ENCODE measurements at regions not wholly inside any gene's neighbourhood (a gene's known extent, or its start where the extent isn't known, plus 50 kb on each side); places are given as distances from the start of the nearest gene placed in this dataset.

GRCh38 chr3:94737116-94737515, 674.3 kb downstream of the NSUN3 start:
- H3K18ac ChIP-seq (ENCODE audit: extremely low read depth, low read length), result no peak overlapping the region
- WGBS, 2 experiments (ENCODE audit: extremely low coverage in 1 of 2, insufficient coverage in 1 of 2, insufficient read length in 1 of 2, insufficient replicate concordance in 2 of 2, low coverage in 1 of 2, low lambda C conversion rate in 2 of 2, missing lambda C conversion rate in 1 of 2), result 98% methylated on average over 2 of the region's 2 CpGs; no CpG with 5 or more reads in 1 of the 2 experiments
- FAIRE-seq (no peak), DNase-seq (ENCODE audit: low read depth in 1 of 2, low spot score in 2 of 2) (no peak)
- no peaks in the 10 kb centered on the region for H3K27me3 ChIP-seq (replicated peaks in 1 of 4; ENCODE audit: control insufficient read depth in 3 of 4, extremely low read depth in 1 of 4, insufficient read depth in 3 of 4, low read length in 3 of 4)
- H2BK20ac ChIP-seq (ENCODE audit: low read length), result no peak overlapping the region
- ChIA-PET CTCF (ENCODE audit: partially characterized antibody) (no interaction called here), POLR2A (ENCODE audit: partially characterized antibody) (no interaction called here)
- no peaks in the 10 kb centered on the region for H3K36me3 ChIP-seq (ENCODE audit: control insufficient read depth in 2 of 4, insufficient read depth in 4 of 4, low read length in 3 of 4)
- H4K8ac ChIP-seq (ENCODE audit: extremely low read depth, insufficient read depth, low read length), result no peak overlapping the region
- H3K4me3 ChIP-seq (ENCODE audit: extremely low read depth in 1 of 4, insufficient read depth in 2 of 4, low read depth in 3 of 4, low read length in 4 of 4), result no peak overlapping the region
- no peak overlapping the region for H2AFZ ChIP-seq (ENCODE audit: low read length)
- H3K9ac ChIP-seq (replicated peaks in 1 of 4; ENCODE audit: extremely low read depth in 1 of 4, low read depth in 3 of 4, low read length in 3 of 4), result no peak overlapping the region
- TF ChIP-seq ZNF274 (IDR thresholded peaks at IDR 0.05; ENCODE audit: borderline replicate concordance, extremely low read depth, low read length), result no peak
- no peak for TF ChIP-seq GABPA (IDR thresholded peaks at IDR 0.05; ENCODE audit: borderline replicate concordance, insufficient read depth, low read length)
- TF ChIP-seq CBX5 (IDR thresholded peaks at IDR 0.05; ENCODE audit: low read depth, low read length), result no peak
- TF ChIP-seq CBX8 (IDR thresholded peaks at IDR 0.05; ENCODE audit: borderline replicate concordance, low read depth, low read length), result no peak
- no peak for TF ChIP-seq RFX5 (IDR thresholded peaks at IDR 0.05; ENCODE audit: borderline replicate concordance, low read depth, low read length)
- no peak for TF ChIP-seq NRF1 (IDR thresholded peaks at IDR 0.05; ENCODE audit: low read depth, low read length)
- TF ChIP-seq BACH1 (IDR thresholded peaks at IDR 0.05; ENCODE audit: low read length), result no peak
- TF ChIP-seq JUN (IDR thresholded peaks at IDR 0.05; ENCODE audit: low read depth, low read length), result no peak
- no peak for TF ChIP-seq CEBPB (IDR thresholded peaks at IDR 0.05; ENCODE audit: low read depth, low read length)
- no peak for TF ChIP-seq CHD2 (IDR thresholded peaks at IDR 0.05; ENCODE audit: low read length)
- no peak for TF ChIP-seq CREB1 (IDR thresholded peaks at IDR 0.05)
- TF ChIP-seq GTF2F1 (IDR thresholded peaks at IDR 0.05; ENCODE audit: borderline replicate concordance, low read depth, low read length), result no peak
- no peak for TF ChIP-seq TEAD4 (IDR thresholded peaks at IDR 0.05; ENCODE audit: low read depth, low read length)
- no peak for TF ChIP-seq TAF1 (IDR thresholded peaks at IDR 0.05; ENCODE audit: low read depth, low read length)
- no peak for TF ChIP-seq MAFK (IDR thresholded peaks at IDR 0.05; ENCODE audit: low read depth, low read length)
- no peak for TF ChIP-seq POLR2AphosphoS5 (IDR thresholded peaks at IDR 0.05; ENCODE audit: low read depth, low read length)
- TF ChIP-seq SP2 (IDR thresholded peaks at IDR 0.05; ENCODE audit: low read length), result no peak
- H3K4me2 ChIP-seq (ENCODE audit: insufficient read depth in 1 of 2, low read depth in 2 of 2, low read length in 2 of 2), result no peak overlapping the region
- H2AK5ac ChIP-seq (ENCODE audit: low read depth, low read length), result no peak overlapping the region
- H3K56ac ChIP-seq (replicated peaks; ENCODE audit: insufficient read length, low read depth, low read length), result no peak overlapping the region
- no peak overlapping the region for H3K4ac ChIP-seq (replicated peaks; ENCODE audit: insufficient read length, low read depth, low read length)
- H3K9me3 ChIP-seq (ENCODE audit: insufficient read depth in 2 of 2, low read depth in 1 of 2, low read length in 1 of 2), result no peaks in the 10 kb centered on the region
- no peak overlapping the region for H4K91ac ChIP-seq (replicated peaks; ENCODE audit: insufficient read length, low read length)
- H2BK120ac ChIP-seq (replicated peaks; ENCODE audit: low read depth, low read length), result no peak overlapping the region
- no peaks in the 10 kb centered on the region for H3K23me2 ChIP-seq (ENCODE audit: low read depth, low read length)
- no peak overlapping the region for H2BK5ac ChIP-seq (ENCODE audit: low read depth, low read length)
- H3K27ac ChIP-seq (ENCODE audit: low read depth, low read length), result no peak overlapping the region
- H2BK15ac ChIP-seq (ENCODE audit: low read length), result no peak overlapping the region
- no peak overlapping the region for H2BK12ac ChIP-seq (ENCODE audit: low read depth, low read length)
- no peak overlapping the region for H4K5ac ChIP-seq (ENCODE audit: insufficient read length, low read depth, low read length)
- H3K14ac ChIP-seq (ENCODE audit: insufficient read length), result no peak overlapping the region
- no peak overlapping the region for H3K23ac ChIP-seq (ENCODE audit: insufficient read length)
- no peaks in the 10 kb centered on the region for H3K4me1 ChIP-seq (replicated peaks in 1 of 4; ENCODE audit: control insufficient read depth in 3 of 4, insufficient read depth in 4 of 4, low read length in 3 of 4)
- no peaks in the 10 kb centered on the region for H4K20me1 ChIP-seq (replicated peaks in 1 of 2; ENCODE audit: control insufficient read depth in 1 of 2, insufficient read depth in 2 of 2, low read length in 2 of 2)
- H3K79me2 ChIP-seq (ENCODE audit: control insufficient read depth in 1 of 2, insufficient read depth in 2 of 2, low read length in 2 of 2), result no peaks in the 10 kb centered on the region
- H3K79me1 ChIP-seq (ENCODE audit: low read depth, low read length), result no peaks in the 10 kb centered on the region

Data from H1 (cell line).